Stimulated activated naive CD8-positive, alpha-beta T cell treated with anti-CD3 and anti-CD28 coated beads, Interleukin-15, Interleukin-2, amounts not matched to agents 100 U/mL and 50 U/mL, for 24 hours (primary cell): ENCODE measurements at regions not wholly inside any gene's neighbourhood (a gene's known extent, or its start where the extent isn't known, plus 50 kb on each side); places are given as distances from the start of the nearest gene placed in this dataset.
"Not testable (repeated sequence)": the region's sequence is repeated elsewhere in the genome, so short reads cannot be mapped to it uniquely, and the experiment has no call there.

Experiments
- ATAC-seq: fragments of 150-1000 bp; cut with Tn5 transposase; one replicate; pipeline ENCODE4 v1.10.0; 2021
- DNase-seq: peaks from one replicate; pipeline ENCODE4 v3.0.0; 2021

DNA sequence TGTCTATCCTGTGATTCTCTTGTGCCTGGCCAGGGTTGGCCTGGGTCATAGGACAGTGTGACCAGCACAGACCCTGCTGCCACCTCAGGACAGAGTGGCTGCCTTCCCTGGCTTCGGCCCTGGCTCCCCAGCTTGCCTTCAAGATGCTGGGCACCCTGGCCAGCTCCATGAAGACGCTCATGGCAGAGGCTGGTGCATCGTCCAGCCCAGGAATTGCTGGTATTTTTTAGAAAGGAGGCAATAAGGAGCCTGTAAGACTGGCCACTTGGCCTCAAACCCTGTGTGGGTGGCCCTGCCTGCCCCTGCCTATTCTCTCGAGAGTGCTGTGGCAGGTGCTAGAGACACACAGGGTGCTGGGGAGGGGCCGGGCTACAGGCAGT, 70.4 kb upstream of the ACTRT2 start:
- no peak for ATAC-seq
- DNase-seq, result no peak

DNA sequence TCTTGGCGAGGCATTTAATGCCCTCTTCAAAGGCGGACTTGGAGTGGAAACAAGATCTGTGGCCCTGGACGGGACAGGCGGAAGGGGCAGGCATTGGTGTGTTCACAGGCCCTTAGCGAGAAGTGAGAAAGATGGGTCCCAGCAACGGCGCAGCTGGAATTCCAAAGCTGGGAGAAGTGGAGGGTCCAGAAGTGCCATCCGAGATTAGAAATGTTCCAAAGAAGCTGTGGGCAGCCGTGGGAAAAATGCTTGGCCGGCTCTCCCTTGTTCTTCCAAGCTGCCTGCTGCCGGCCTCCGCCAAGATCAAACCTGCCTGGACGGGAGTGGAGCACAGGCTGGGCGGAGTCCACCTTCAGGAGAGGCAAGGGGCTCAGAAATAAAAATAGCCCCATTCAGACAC, 69.4 kb upstream of the ACTRT2 start:
- DNase-seq, result no peak
- ATAC-seq, result no peak

DNA sequence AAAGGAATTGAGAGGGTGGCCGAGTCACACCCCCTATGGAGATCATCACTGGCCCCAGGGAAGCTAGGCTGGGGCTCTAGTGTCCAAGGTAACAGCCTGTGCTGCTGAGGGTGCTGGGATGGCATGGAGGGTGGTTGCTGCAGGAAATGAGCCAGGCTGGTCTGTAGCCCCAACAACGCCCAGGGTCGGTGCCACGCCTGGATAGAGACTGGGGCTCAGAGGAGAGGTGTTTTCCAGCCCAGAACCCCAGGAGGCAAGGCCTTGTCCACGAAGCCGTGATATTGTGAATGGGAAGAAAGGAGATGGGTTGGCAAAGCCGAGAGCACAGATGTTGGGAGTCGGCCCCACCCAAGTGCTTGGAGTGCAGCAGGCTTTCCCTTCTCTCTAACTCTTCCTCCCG, 68.9 kb upstream of the ACTRT2 start:
- DNase-seq (no peak), ATAC-seq (no peak)

DNA sequence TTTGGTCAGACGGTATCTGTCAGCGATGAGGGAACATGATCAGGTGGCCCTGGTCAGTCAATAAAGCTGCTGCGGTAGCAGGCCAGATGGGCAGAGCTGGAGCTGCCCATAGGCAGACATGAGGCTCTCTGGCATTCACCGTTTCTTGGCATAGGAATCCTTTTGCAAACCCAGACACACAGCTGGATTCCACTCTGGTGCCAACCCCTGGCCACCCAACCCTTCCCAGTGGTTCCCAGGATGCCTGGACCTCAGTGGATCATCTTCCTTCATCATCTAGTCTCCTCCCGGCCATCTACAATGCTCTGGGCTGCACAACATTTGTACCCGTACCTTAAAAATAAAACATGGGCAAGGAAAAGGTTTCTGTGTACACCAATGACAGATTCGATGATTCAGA, 68.3 kb upstream of the ACTRT2 start:
- no peak for ATAC-seq

GRCh38 chr1:2953688-2954285, 67.5 kb upstream of the ACTRT2 start:
- DNase-seq, result no peak
- ATAC-seq, result no peak

More for the DNA sequence above, 68.3 kb upstream of the ACTRT2 start:
- DNase-seq, result no peak

- ATAC-seq (no peak), DNase-seq (no peak)
Observed at GRCh38 chr1:2955652-2956051, 65.6 kb upstream of the ACTRT2 start.

GRCh38 chr1:2956576-2956975, 64.7 kb upstream of the ACTRT2 start:
- no peak for ATAC-seq
- no peak for DNase-seq

DNA sequence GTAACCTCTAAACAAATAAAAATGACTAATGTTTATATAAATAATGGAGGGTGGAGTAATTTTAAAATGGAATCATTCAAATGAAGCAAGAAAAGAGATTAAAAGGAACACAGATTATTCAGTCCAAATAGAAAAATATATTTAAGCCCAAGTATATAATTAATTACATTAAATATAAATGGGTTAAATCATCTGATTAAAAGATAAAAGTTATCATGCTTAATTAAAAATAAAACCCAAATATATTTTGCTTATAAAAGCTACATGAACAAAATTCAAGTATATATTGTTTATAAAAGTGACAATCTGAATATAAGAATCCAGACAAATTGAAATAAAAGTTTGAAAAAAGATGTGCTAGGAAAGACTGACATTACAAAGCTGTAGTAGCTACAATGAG, 63.9 kb upstream of the ACTRT2 start:
- DNase-seq (no peak), ATAC-seq (no peak)

- DNase-seq, ATAC-seq: not testable (repeated sequence)
Observed at GRCh38 chr1:2959881-2960280, 61.4 kb upstream of the ACTRT2 start.

- ATAC-seq (no peak), DNase-seq (no peak)
Observed at GRCh38 chr1:2961081-2961480, 60.2 kb upstream of the ACTRT2 start.

DNA sequence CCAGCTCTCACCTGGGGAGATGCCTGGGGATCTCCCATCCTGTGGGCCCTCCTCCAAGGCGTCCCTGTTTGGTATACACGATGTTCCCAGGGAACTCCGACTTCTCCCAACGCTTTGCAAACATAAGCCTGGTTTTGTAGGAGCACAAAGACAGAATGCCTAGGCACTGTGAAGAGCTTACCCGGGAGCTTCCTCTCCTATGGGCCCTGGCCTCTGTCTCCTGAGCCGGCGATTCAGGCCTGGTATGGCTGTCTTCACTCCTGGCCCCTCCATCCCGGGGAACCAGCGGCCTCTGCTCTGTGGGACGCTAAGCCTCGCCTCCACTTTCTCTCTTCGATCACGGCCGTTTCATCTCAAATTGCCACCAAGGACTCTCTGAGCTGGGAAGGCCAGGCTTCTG, 59.6 kb upstream of the ACTRT2 start:
- ATAC-seq (no peak), DNase-seq (no peak)

- ATAC-seq, result no peak
- no peak for DNase-seq
Observed at GRCh38 chr1:2962061-2962460, 59.2 kb upstream of the ACTRT2 start.

- DNase-seq (no peak), ATAC-seq (no peak)
Observed at GRCh38 chr1:2962541-2962940, 58.7 kb upstream of the ACTRT2 start.

GRCh38 chr1:2962946-2963345, 58.3 kb upstream of the ACTRT2 start:
- no peak for ATAC-seq
- DNase-seq, result no peak

GRCh38 chr1:2965676-2966075, 55.6 kb upstream of the ACTRT2 start:
- no peak for DNase-seq
- no peak for ATAC-seq

DNA sequence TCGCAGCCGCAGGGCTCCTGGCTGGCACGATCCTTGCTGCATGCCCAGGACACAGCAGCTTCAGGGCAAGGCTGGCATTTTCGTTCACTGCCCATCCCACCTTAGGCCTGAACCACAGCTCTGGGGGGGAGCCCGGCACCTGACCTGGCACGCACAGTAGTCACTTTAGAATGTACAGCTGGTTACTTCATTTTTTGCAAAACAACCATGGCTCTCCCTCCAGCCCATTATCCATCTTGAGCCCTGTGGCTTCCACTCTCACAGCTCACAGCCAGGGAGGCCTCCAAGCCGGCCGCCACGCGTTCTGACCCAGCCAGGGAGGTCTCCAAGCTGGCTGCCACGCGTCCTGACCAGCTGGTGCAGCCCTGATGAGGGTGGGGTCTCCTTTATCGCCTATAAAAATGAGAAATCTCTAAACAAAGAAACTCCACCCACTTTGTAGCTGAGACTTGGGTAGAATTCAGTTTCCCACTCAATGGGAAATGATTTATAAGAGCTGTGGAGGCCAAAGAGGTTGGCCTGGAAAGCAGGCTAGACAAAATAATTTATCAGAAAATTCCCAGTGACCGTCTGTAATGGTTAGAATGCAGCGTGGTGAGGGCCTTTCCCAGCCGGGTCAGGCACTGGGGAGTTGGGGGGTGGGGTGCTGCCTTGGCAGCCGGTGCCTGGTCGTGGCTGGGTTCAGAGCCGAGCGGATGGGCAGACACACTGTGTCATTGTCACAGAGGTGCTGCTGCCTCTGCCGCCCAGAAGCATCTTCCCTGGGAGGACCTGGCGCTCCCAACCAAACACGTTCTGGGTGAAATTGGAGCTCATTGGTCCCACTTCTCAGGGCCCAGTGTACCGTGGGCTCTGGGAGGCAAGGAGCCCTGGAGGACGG, 54.6 kb upstream of the ACTRT2 start:
- no peak for ATAC-seq

GRCh38 chr1:2967329-2967725, 53.9 kb upstream of the ACTRT2 start:
- no peak for DNase-seq
- no peak for ATAC-seq

More for the DNA sequence above, 54.6 kb upstream of the ACTRT2 start:
- no peak for DNase-seq

DNA sequence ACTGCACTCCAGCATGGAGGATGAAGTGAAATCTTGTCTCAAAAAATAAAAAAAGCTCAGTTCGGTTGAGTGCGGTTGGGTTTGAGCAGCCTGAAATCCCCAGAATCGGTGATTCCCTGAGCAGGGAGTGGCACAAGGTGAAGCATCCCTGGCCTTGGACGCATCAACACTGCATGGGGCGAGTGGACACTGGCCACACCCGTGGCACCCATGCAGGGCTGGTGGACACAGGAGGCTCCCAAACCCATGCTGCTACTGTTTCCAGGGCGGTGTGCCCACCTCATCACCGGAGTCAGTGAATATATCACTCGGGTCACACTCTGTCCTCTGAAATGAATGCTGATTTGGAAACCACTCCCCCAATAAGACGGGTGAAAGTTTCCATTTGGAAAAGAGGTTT, 53.4 kb upstream of the ACTRT2 start:
- ATAC-seq, result no peak
- DNase-seq, result no peak

DNA sequence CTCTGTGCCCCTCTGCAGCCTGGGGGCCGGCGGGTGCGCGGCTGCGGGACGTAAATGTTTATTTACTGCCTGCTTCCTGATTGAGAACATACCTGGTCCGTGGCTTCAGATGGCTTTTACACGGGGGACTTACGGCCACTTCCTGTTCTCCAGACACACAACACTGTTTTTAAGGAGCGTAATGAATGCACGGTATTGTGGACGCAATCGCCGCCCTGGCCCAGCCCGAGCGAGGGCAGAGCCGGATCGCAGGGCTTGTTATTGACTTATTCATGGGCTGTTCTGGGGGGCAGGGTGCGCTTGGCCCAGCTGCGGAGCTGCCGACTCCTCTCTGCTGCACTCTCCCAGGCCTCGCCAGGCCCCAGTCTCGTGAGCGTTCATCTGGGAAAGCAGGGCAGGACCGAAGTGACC, 52.8 kb upstream of the ACTRT2 start:
- DNase-seq (no peak), ATAC-seq (no peak)

GRCh38 chr1:2969011-2969844, 52.0 kb upstream of the ACTRT2 start:
- ATAC-seq (no peak), DNase-seq (no peak)

DNA sequence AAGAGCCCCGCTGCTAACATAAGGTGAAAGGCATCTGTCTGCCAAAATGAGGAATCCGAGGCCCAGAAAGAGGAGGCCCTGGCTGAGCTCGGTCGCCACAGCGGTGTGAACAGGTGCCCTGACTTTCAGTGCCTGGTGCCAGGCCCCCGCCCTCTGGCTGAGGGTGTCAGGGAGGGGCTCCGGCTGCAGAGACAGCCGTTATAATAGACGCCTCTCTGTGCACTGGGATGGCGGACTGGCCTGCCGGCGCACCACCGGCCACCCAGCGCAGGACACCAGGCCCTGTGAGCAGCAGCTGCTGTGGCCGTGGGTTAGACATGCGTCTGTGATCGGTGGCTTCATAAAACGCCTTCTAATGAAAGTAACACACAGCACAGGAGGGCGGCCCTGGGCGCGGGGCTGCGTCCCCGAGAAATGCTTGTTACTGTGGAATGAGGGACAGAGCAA, 51.4 kb upstream of the ACTRT2 start:
- ATAC-seq (no peak), DNase-seq (no peak)

- no peak for DNase-seq
- no peak for ATAC-seq
Observed at GRCh38 chr1:2970311-2971071, 50.8 kb upstream of the ACTRT2 start.
